Natural killer cell (primary cell): ENCODE measurements at regions not wholly inside any gene's neighbourhood (a gene's known extent, or its start where the extent isn't known, plus 50 kb on each side); places are given as distances from the start of the nearest gene placed in this dataset.

Experiments
- ATAC-seq, 3 donors: fragments of 150-1000 bp in 2 of 3; fragments of 200-7000 bp in 1 of 3; cut with Tn5 transposase; 1 replicate in 1 of 3; 2 replicates in 2 of 3; pipeline ENCODE4 v1.10.0; 2021; ENCODE audit warnings: mild to moderate bottlenecking in 2 of 3, moderate library complexity in 2 of 3
- DNase-seq, 2 donors: peaks; one replicate each; pipeline versions ENCODE4 v3.0.0 to v3.0.0-alpha.2; 2013 to 2021; ENCODE audit warnings: mixed read lengths in 1 of 2
- H3K27ac ChIP-seq: one replicate; pipeline ENCODE4 v1.5.1; 2013; ENCODE audit warnings: mild to moderate bottlenecking, low read length
- H3K27me3 ChIP-seq: one replicate; pipeline ENCODE4 v1.6.1; 2013; ENCODE audit warnings: low read length; ENCODE audit not compliant: control insufficient read depth, insufficient read depth
- H3K36me3 ChIP-seq: one replicate; pipeline ENCODE4 v1.6.1; 2013; ENCODE audit warnings: low read length; ENCODE audit not compliant: control insufficient read depth, insufficient read depth
- H3K4me1 ChIP-seq: one replicate; pipeline ENCODE4 v1.6.1; 2013; ENCODE audit warnings: low read length; ENCODE audit not compliant: control insufficient read depth, insufficient read depth
- H3K4me3 ChIP-seq: one replicate; pipeline ENCODE4 v1.5.1; 2013; ENCODE audit warnings: low read length
- H3K9me3 ChIP-seq: one replicate; pipeline ENCODE4 v1.6.1; 2013; ENCODE audit warnings: low read length; ENCODE audit not compliant: control insufficient read depth, insufficient read depth
- H3K27ac Mint-ChIP-seq, 2 donors: one replicate each; pipeline ENCODE4 v1.8.0; 2022; ENCODE audit warnings: mild to moderate bottlenecking in 2 of 2, mixed read lengths in 2 of 2, moderate library complexity in 1 of 2
- H3K27me3 Mint-ChIP-seq, 2 donors: one replicate each; pipeline ENCODE4 v1.8.0; 2022; ENCODE audit warnings: low read depth in 2 of 2, mixed read lengths in 2 of 2
- H3K36me3 Mint-ChIP-seq: one replicate; pipeline ENCODE4 v1.8.0; 2022; ENCODE audit warnings: mixed read lengths
- H3K4me1 Mint-ChIP-seq, 2 donors: one replicate each; pipeline ENCODE4 v1.8.0; 2022; ENCODE audit warnings: mixed read lengths in 2 of 2
- H3K4me3 Mint-ChIP-seq: one replicate; pipeline ENCODE4 v1.8.0; 2022; ENCODE audit warnings: mild to moderate bottlenecking, moderate library complexity, mixed read lengths
- H3K9me3 Mint-ChIP-seq, 2 donors: one replicate each; pipeline ENCODE4 v1.8.0; 2022; ENCODE audit warnings: mixed read lengths in 2 of 2
- WGBS: methylation state at CpG from one replicate; pipeline ENCODE4 v1.1.7; 2013; ENCODE audit warnings: missing lambda C conversion rate; ENCODE audit not compliant: insufficient coverage; 5-methylcytosine and 5-hydroxymethylcytosine counted together
- intact Hi-C: fragments of 100-400 bp; cut with micrococcal nuclease; formaldehyde crosslinking; loops from one replicate; pipeline ENCODE4 v1.14.2; 2022
- TF ChIP-seq, protein P1 (sequence below): fragments of 200-600 bp; IDR thresholded peaks from one replicate; pipeline ENCODE4 v1.8.0; 2022; ENCODE audit warnings: antibody characterized with exemption

DNA sequence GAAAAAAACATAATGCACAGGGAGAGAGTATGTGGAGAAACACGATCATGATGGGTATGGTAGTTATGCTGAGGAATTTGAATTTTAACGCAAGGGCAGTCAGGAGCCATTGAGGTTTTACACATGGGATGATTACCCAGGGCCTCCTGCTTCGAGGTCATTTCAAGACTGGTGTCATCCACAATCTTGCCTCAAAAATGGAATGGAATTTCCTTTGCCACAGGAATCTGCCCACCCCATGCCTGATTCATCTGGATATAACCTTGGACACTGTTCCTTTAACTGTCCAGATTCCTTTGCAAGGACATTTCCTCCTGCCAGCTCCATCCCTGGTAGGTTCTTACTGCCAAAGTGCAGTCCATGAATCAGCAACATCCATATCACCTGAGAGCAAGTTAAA is 655.9 kb upstream of the TENM4 start:
- intact Hi-C loops: no loop called here
- Mint-ChIP-seq H3K36me3 (no peaks in the 10 kb centered on the region), H3K4me1 (no peaks in the 10 kb centered on the region), H3K4me3 (no peak overlapping the region), H3K27ac (no peak overlapping the region), H3K27me3 (no peaks in the 10 kb centered on the region), H3K9me3 (peaks cover 5 to 6% of the 10 kb centered on the region in 2 donors)
- DNase-seq (no peak), ATAC-seq (no peak)
- Histone ChIP-seq H3K27ac (no peak overlapping the region), H3K9me3 (peaks cover 16% of the 10 kb centered on the region), H3K4me1 (no peaks in the 10 kb centered on the region), H3K36me3 (no peaks in the 10 kb centered on the region), H3K4me3 (no peak overlapping the region), H3K27me3 (no peaks in the 10 kb centered on the region)
- TF ChIP-seq, protein P1, sequence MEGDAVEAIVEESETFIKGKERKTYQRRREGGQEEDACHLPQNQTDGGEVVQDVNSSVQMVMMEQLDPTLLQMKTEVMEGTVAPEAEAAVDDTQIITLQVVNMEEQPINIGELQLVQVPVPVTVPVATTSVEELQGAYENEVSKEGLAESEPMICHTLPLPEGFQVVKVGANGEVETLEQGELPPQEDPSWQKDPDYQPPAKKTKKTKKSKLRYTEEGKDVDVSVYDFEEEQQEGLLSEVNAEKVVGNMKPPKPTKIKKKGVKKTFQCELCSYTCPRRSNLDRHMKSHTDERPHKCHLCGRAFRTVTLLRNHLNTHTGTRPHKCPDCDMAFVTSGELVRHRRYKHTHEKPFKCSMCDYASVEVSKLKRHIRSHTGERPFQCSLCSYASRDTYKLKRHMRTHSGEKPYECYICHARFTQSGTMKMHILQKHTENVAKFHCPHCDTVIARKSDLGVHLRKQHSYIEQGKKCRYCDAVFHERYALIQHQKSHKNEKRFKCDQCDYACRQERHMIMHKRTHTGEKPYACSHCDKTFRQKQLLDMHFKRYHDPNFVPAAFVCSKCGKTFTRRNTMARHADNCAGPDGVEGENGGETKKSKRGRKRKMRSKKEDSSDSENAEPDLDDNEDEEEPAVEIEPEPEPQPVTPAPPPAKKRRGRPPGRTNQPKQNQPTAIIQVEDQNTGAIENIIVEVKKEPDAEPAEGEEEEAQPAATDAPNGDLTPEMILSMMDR: no peak
- 81% methylated on average over 3 of the region's 3 CpGs for WGBS

DNA sequence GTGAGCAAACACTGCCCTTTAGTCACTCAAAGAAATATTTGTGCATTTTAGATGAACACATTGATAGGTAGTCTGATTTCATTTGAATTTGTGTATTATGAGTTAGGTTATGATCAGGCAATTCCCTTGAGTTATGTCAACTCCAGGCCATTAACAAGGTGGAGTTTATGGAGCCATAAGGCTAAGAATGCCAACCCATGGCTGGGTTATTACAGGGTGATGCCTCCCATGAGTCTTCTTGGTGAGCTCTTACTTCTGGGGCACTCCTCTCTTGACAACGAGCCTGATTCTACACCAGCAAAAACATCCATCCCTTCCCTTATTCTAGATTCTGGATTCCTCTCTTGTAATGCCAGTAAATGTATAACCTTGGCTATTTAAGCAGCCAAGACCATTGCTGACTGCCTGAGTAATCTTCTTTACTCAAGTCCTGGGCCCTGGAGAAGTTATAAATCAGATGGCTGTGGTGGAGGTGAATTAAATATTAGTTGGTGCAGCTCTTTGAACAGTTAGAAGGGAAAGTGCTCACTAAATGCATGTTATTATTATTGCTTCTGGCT is 645.7 kb upstream of the TENM4 start:
- 79% methylated on average over 1 of the region's 1 CpG for WGBS
- H3K9me3 Mint-ChIP-seq: peaks cover 10 to 14% of the 10 kb centered on the region in 2 donors
- Histone ChIP-seq H3K4me3 (no peak overlapping the region), H3K27ac (no peak overlapping the region), H3K27me3 (no peaks in the 10 kb centered on the region), H3K36me3 (no peaks in the 10 kb centered on the region), H3K4me1 (no peaks in the 10 kb centered on the region), H3K9me3 (no peaks in the 10 kb centered on the region)
- no peak overlapping the region for H3K4me3 Mint-ChIP-seq
- H3K36me3 Mint-ChIP-seq: peaks cover 7% of the 10 kb centered on the region
- intact Hi-C loops: no loop called here
- DNase-seq: no peak
- no peaks in the 10 kb centered on the region for H3K4me1 Mint-ChIP-seq
- TF ChIP-seq, protein P1: no peak
- H3K27me3 Mint-ChIP-seq: no peaks in the 10 kb centered on the region
- ATAC-seq: no peak
- no peak overlapping the region for H3K27ac Mint-ChIP-seq

DNA sequence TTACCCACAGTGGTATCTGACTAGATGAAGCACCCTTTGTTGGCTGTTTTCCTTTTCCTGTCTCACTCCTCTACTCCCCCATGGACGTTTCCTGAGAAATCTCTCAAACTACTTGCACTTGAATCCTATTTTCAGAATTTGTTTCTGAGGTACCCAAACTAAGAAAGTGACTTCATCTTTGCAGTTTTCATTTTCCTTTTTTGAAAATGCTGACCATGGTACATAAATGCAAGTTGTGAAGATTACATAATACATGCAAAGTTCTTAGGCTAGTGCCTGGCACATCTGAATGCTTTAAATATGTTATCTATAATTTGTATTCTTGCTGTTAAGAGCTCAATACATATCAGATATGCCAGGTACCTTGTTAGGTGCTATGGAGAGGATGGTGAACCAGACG is 644.7 kb upstream of the TENM4 start:
- H3K4me3 ChIP-seq: no peak overlapping the region
- peaks cover 7% of the 10 kb centered on the region for H3K36me3 Mint-ChIP-seq
- no peaks in the 10 kb centered on the region for H3K36me3 ChIP-seq
- H3K4me3 Mint-ChIP-seq: no peak overlapping the region
- H3K4me1 ChIP-seq: no peaks in the 10 kb centered on the region
- no peaks in the 10 kb centered on the region for H3K27me3 ChIP-seq
- no peak overlapping the region for H3K27ac ChIP-seq
- TF ChIP-seq, protein P1: no peak
- H3K27me3 Mint-ChIP-seq: no peaks in the 10 kb centered on the region
- H3K9me3 ChIP-seq: no peaks in the 10 kb centered on the region
- H3K27ac Mint-ChIP-seq: no peak overlapping the region
- peaks cover 8 to 14% of the 10 kb centered on the region in 2 donors for H3K9me3 Mint-ChIP-seq
- no peaks in the 10 kb centered on the region for H3K4me1 Mint-ChIP-seq
- DNase-seq: no peak
- no peak for ATAC-seq
- intact Hi-C loops: no loop called here
- WGBS: 50% methylated on average over 2 of the region's 2 CpGs

DNA sequence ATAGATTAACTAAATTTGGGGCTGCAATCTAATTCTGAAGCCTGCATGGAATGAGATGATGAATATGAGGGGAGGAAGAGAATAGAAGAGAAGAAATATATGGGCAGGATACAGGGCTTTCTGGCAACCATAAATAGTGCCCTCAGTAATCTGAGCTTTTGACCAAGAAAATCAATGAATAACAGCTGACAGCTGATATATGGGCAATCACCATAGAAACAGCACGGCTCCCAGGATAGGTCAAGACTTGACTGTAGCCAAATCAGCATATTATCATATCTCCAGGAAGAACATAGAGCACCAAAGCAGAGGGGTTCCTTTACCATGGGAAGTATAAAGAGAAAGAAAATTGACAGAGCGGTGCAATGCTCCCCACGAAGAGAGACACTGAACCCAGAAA is 643.8 kb upstream of the TENM4 start:
- no peaks in the 10 kb centered on the region for H3K4me1 Mint-ChIP-seq
- Histone ChIP-seq H3K4me1 (no peaks in the 10 kb centered on the region), H3K27ac (no peak overlapping the region), H3K36me3 (no peaks in the 10 kb centered on the region), H3K27me3 (no peaks in the 10 kb centered on the region), H3K9me3 (no peaks in the 10 kb centered on the region), H3K4me3 (no peak overlapping the region)
- H3K9me3 Mint-ChIP-seq: peaks cover 10% of the 10 kb centered on the region in 2 donors
- intact Hi-C loops: no loop called here
- ATAC-seq (no peak), DNase-seq (no peak)
- TF ChIP-seq, protein P1: no peak
- peaks cover 7% of the 10 kb centered on the region for H3K36me3 Mint-ChIP-seq
- no peak overlapping the region for H3K27ac Mint-ChIP-seq
- 83% methylated on average over 3 of the region's 3 CpGs for WGBS
- no peaks in the 10 kb centered on the region for H3K27me3 Mint-ChIP-seq
- H3K4me3 Mint-ChIP-seq: no peak overlapping the region
